ENCODE measurements at regions not wholly inside any gene's neighbourhood (a gene's known extent, or its start where the extent isn't known, plus 50 kb on each side); places are given as distances from the start of the nearest gene placed in this dataset.

GRCh38 chr3:6301626-6302025 lies 559.3 kb upstream of the GRM7 start:
- TF ChIP-seq CTCF (IDR thresholded peaks at IDR 0.05) (no peak), POLR2AphosphoS5 (IDR thresholded peaks at IDR 0.05) (no peak), POLR2A (IDR thresholded peaks at IDR 0.05) (no peak)
